Prostate gland (tissue), 2 donors: ENCODE measurements at regions not wholly inside any gene's neighbourhood (a gene's known extent, or its start where the extent isn't known, plus 50 kb on each side); places are given as distances from the start of the nearest gene placed in this dataset.

Experiments
- POLR2A ChIP-seq: fragments of 450-650 bp; IDR thresholded peaks from one replicate; pipeline ENCODE4 v1.6.1; 2016; ENCODE audit warnings: antibody characterized with exemption, mild to moderate bottlenecking
- POLR2AphosphoS5 ChIP-seq: sonication (generic); formaldehyde crosslinking; IDR thresholded peaks from one replicate; pipeline ENCODE4 v1.6.1; 2017; ENCODE audit warnings: antibody characterized with exemption
- TF ChIP-seq, protein P1 (sequence below), 4 experiments: fragments of 200-600 bp in 2 of 4; fragments of 450-650 bp in 2 of 4; sonication (generic) in 2 of 4; IDR thresholded peaks; 1 replicate in 3 of 4; 2 replicates in 1 of 4; pipeline ENCODE4 v1.5.1; 2016 to 2019; ENCODE audit warnings: antibody characterized with exemption in 4 of 4, mild to moderate bottlenecking in 2 of 4, moderate library complexity in 2 of 4

DNA sequence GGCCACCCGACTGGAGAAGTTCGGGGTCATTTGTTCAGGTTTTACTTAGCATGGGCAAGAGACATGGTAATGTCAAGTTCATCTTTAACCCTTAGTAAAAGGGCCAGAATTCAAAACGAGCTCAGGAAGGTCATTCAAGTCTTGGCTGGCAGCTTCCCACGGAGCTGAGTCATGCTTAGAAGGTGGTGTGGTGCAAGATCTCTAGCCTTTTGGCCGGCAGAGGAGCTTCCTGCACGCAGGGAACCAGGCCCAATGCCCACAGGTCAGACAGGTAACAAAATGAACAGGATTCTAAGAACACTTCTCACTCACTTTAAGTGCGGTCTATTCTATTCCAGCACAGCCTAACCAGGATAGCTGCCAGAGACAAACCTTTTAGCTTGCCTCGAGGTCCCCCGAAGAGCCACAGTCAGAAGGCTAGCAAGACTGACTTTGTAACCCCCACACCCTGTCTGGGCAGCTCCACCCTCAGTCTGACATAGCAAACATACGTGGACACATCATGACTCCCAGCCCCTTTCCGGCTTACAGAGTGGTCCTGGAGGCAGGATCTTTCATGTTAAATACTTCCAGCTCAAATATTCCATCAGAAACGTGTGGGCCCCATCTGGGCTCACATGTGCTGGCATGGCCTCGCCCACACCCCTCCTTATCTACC is 292.7 kb downstream of the BCL11A start:
- TF ChIP-seq, protein P1, sequence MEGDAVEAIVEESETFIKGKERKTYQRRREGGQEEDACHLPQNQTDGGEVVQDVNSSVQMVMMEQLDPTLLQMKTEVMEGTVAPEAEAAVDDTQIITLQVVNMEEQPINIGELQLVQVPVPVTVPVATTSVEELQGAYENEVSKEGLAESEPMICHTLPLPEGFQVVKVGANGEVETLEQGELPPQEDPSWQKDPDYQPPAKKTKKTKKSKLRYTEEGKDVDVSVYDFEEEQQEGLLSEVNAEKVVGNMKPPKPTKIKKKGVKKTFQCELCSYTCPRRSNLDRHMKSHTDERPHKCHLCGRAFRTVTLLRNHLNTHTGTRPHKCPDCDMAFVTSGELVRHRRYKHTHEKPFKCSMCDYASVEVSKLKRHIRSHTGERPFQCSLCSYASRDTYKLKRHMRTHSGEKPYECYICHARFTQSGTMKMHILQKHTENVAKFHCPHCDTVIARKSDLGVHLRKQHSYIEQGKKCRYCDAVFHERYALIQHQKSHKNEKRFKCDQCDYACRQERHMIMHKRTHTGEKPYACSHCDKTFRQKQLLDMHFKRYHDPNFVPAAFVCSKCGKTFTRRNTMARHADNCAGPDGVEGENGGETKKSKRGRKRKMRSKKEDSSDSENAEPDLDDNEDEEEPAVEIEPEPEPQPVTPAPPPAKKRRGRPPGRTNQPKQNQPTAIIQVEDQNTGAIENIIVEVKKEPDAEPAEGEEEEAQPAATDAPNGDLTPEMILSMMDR (IDR thresholded peaks at IDR 0.05), result no peak
- TF ChIP-seq POLR2AphosphoS5 (no peak), POLR2A (no peak)
